ENCODE measurements at regions not wholly inside any gene's neighbourhood (a gene's known extent, or its start where the extent isn't known, plus 50 kb on each side); places are given as distances from the start of the nearest gene placed in this dataset.

GRCh38 chr6:122248001-122248669 is 151.3 kb upstream of the HSF2 start:
- in situ Hi-C loops (cut with MboI; ENCODE audit: low pct_ligation_motif_present in 1 of 4, low pct_unique_long_range_greater_than_20kb in 1 of 4, low sequenced_read_pairs in 3 of 4), result no loop called here
- intact Hi-C loops (cut with DNase I; ENCODE audit: low total_unique reads), result no loop called here
- no peaks in the 10 kb centered on the region for H3K36me3 ChIP-seq
- no peak for DNase-seq
- H3K4me3 ChIP-seq, result no peak overlapping the region
- H3K9me3 ChIP-seq, result no peaks in the 10 kb centered on the region
- no peak overlapping the region for H3K27ac ChIP-seq
- no peaks in the 10 kb centered on the region for H3K4me1 ChIP-seq
- no peaks in the 10 kb centered on the region for H3K27me3 ChIP-seq
- WGBS, 2 donors (ENCODE audit: low coverage in 1 of 2), result 72% methylated on average over 7 of the region's 7 CpGs; no CpG with 5 or more reads in 1 of the 2 donors
- TF ChIP-seq EP300 (IDR thresholded peaks at IDR 0.05; ENCODE audit: low read depth), result no peak
- TF ChIP-seq CTCF (IDR thresholded peaks at IDR 0.05), result no peak
- no peak for TF ChIP-seq POLR2A (IDR thresholded peaks at IDR 0.05)

- Histone ChIP-seq H3K27ac (no peak overlapping the region), H3K27me3 (no peaks in the 10 kb centered on the region), H3K4me1 (no peaks in the 10 kb centered on the region), H3K9me3 (no peaks in the 10 kb centered on the region), H3K36me3 (no peaks in the 10 kb centered on the region), H3K4me3 (no peak overlapping the region)
- TF ChIP-seq POLR2AphosphoS5 (IDR thresholded peaks at IDR 0.05) (no peak), EP300 (IDR thresholded peaks at IDR 0.05; ENCODE audit: low read depth) (no peak), CTCF (IDR thresholded peaks at IDR 0.05) (no peak), POLR2A (IDR thresholded peaks at IDR 0.05) (no peak)
- no peak for DNase-seq
- intact Hi-C loops (cut with DNase I; ENCODE audit: low total_unique reads) (no loop called here), in situ Hi-C loops (cut with MboI; ENCODE audit: low pct_ligation_motif_present in 1 of 4, low pct_unique_long_range_greater_than_20kb in 1 of 4, low sequenced_read_pairs in 3 of 4) (no loop called here)
- 46 to 71% methylated on average over 1 of the region's 1 CpG for WGBS, 2 donors (ENCODE audit: low coverage in 1 of 2)
These were observed 150.6 kb upstream of the HSF2 start for GRCh38 chr6:122248844-122249243.

GRCh38 chr6:122258839-122259238 is 140.6 kb upstream of the HSF2 start:
- no peak overlapping the region for H3K4me3 ChIP-seq
- in situ Hi-C loops (cut with MboI; ENCODE audit: low pct_ligation_motif_present in 1 of 4, low pct_unique_long_range_greater_than_20kb in 1 of 4, low sequenced_read_pairs in 3 of 4), result no loop called here
- no peak for TF ChIP-seq CTCF (IDR thresholded peaks at IDR 0.05)
- no peak for TF ChIP-seq POLR2AphosphoS5 (IDR thresholded peaks at IDR 0.05)
- TF ChIP-seq POLR2A (IDR thresholded peaks at IDR 0.05), result no peak
- TF ChIP-seq EP300 (IDR thresholded peaks at IDR 0.05; ENCODE audit: low read depth), result no peak
- no peak for DNase-seq
- no peak overlapping the region for H3K27ac ChIP-seq
- no peaks in the 10 kb centered on the region for H3K4me1 ChIP-seq
- no peaks in the 10 kb centered on the region for H3K36me3 ChIP-seq
- H3K9me3 ChIP-seq, result no peaks in the 10 kb centered on the region
- intact Hi-C loops (cut with DNase I; ENCODE audit: low total_unique reads), result no loop called here
- WGBS, 2 donors (ENCODE audit: low coverage in 1 of 2), result 61 to 77% methylated on average over 3 of the region's 3 CpGs
- H3K27me3 ChIP-seq, result no peaks in the 10 kb centered on the region

GRCh38 chr6:122264557-122264956 is 134.9 kb upstream of the HSF2 start:
- Histone ChIP-seq H3K9me3 (peaks cover 0 to 5% of the 10 kb centered on the region in 2 donors), H3K4me3 (no peak overlapping the region), H3K27me3 (no peaks in the 10 kb centered on the region), H3K4me1 (no peaks in the 10 kb centered on the region), H3K36me3 (no peaks in the 10 kb centered on the region), H3K27ac (no peak overlapping the region)
- intact Hi-C loops (cut with DNase I; ENCODE audit: low total_unique reads), result no loop called here
- TF ChIP-seq POLR2A (IDR thresholded peaks at IDR 0.05), result no peak
- no peak for TF ChIP-seq CTCF (IDR thresholded peaks at IDR 0.05)
- no peak for TF ChIP-seq EP300 (IDR thresholded peaks at IDR 0.05; ENCODE audit: low read depth)
- no peak for TF ChIP-seq POLR2AphosphoS5 (IDR thresholded peaks at IDR 0.05)
- no peak for DNase-seq
- 43 to 56% methylated on average over 2 of the region's 2 CpGs for WGBS, 2 donors (ENCODE audit: low coverage in 1 of 2)
- in situ Hi-C loops (cut with MboI; ENCODE audit: low pct_ligation_motif_present in 1 of 4, low pct_unique_long_range_greater_than_20kb in 1 of 4, low sequenced_read_pairs in 3 of 4), result no loop called here

Data from transverse colon (tissue), 4 donors.